ENCODE measurements at regions not wholly inside any gene's neighbourhood (a gene's known extent, or its start where the extent isn't known, plus 50 kb on each side); places are given as distances from the start of the nearest gene placed in this dataset.
"Not testable (repeated sequence)": the region's sequence is repeated elsewhere in the genome, so short reads cannot be mapped to it uniquely, and the experiment has no call there.

- intact Hi-C loops (cut with DNase I) = no loop called here
- TF ChIP-seq CTCF (IDR thresholded peaks at IDR 0.05) (no peak), POLR2A (IDR thresholded peaks at IDR 0.05) (no peak)
- Histone ChIP-seq H3K27me3 (no peaks in the 10 kb centered on the region), H3K4me1 (no peaks in the 10 kb centered on the region), H3K36me3 (replicated peaks in 1 of 2; ENCODE audit: insufficient read depth in 1 of 2, low read depth in 2 of 2) (no peaks in the 10 kb centered on the region), H3K9me3 (no peaks in the 10 kb centered on the region), H3K27ac (no peak overlapping the region), H3K4me3 (no peak overlapping the region)
- 29 to 39% methylated on average over 4 of the region's 4 CpGs for WGBS, 2 donors
- ATAC-seq (no peak), DNase-seq (no peak)
Measured at GRCh38 chr13:78499802-78500201, 103.5 kb downstream of the POU4F1 start.

- 40 to 51% methylated on average over 8 of the region's 8 CpGs for WGBS, 2 donors
- Histone ChIP-seq H3K36me3 (replicated peaks in 1 of 2; ENCODE audit: insufficient read depth in 1 of 2, low read depth in 2 of 2) (no peaks in the 10 kb centered on the region), H3K27me3 (no peaks in the 10 kb centered on the region), H3K4me3 (no peak overlapping the region), H3K4me1 (no peaks in the 10 kb centered on the region), H3K27ac (no peak overlapping the region), H3K9me3 (no peaks in the 10 kb centered on the region)
- TF ChIP-seq CTCF (IDR thresholded peaks at IDR 0.05) (no peak), POLR2A (IDR thresholded peaks at IDR 0.05) (no peak)
- no peak for ATAC-seq
- DNase-seq = no peak
- intact Hi-C loops (cut with DNase I) = no loop called here
Measured at GRCh38 chr13:78497702-78498355, 105.5 kb downstream of the POU4F1 start.

GRCh38 chr13:78491978-78492377 is 111.4 kb downstream of the POU4F1 start:
- intact Hi-C loops (cut with DNase I) = no loop called here
- Histone ChIP-seq H3K4me3 (no peak overlapping the region), H3K4me1 (no peaks in the 10 kb centered on the region), H3K9me3 (no peaks in the 10 kb centered on the region), H3K36me3 (replicated peaks in 1 of 2; ENCODE audit: insufficient read depth in 1 of 2, low read depth in 2 of 2) (no peaks in the 10 kb centered on the region), H3K27me3 (no peaks in the 10 kb centered on the region), H3K27ac (no peak overlapping the region)
- ATAC-seq (no peak), DNase-seq (no peak)
- no peak for TF ChIP-seq CTCF (IDR thresholded peaks at IDR 0.05)
- TF ChIP-seq POLR2A (IDR thresholded peaks at IDR 0.05) = no peak

- H3K9me3 ChIP-seq; H3K27ac ChIP-seq; H3K36me3 ChIP-seq (replicated peaks in 1 of 2; ENCODE audit: insufficient read depth in 1 of 2, low read depth in 2 of 2); H3K4me1 ChIP-seq; DNase-seq; H3K27me3 ChIP-seq; intact Hi-C loops (cut with DNase I); H3K4me3 ChIP-seq; ATAC-seq: not testable (repeated sequence)
- 55 to 65% methylated on average over 7 of the region's 7 CpGs for WGBS, 2 donors
Measured at GRCh38 chr13:78490225-78490624, 113.1 kb downstream of the POU4F1 start.

- TF ChIP-seq CTCF (IDR thresholded peaks at IDR 0.05) = no peak
- TF ChIP-seq POLR2A (IDR thresholded peaks at IDR 0.05) = no peak
- no peaks in the 10 kb centered on the region for H3K4me1 ChIP-seq
- no peak overlapping the region for H3K4me3 ChIP-seq
- intact Hi-C loops (cut with DNase I) = no loop called here
- DNase-seq (no peak), ATAC-seq (no peak)
- H3K27ac ChIP-seq = no peak overlapping the region
- H3K36me3 ChIP-seq (replicated peaks in 1 of 2; ENCODE audit: insufficient read depth in 1 of 2, low read depth in 2 of 2) = no peaks in the 10 kb centered on the region
- H3K9me3 ChIP-seq = no peaks in the 10 kb centered on the region
- H3K27me3 ChIP-seq = no peaks in the 10 kb centered on the region
- 50 to 52% methylated on average over 1 of the region's 1 CpG for WGBS, 2 donors
Measured at GRCh38 chr13:78487707-78488106, 115.6 kb downstream of the POU4F1 start.

Measured in body of pancreas (tissue), 4 donors.